Inflammatory macrophage (primary cell): ENCODE measurements at regions not wholly inside any gene's neighbourhood (a gene's known extent, or its start where the extent isn't known, plus 50 kb on each side); places are given as distances from the start of the nearest gene placed in this dataset.
"Not testable (repeated sequence)": the region's sequence is repeated elsewhere in the genome, so short reads cannot be mapped to it uniquely, and the experiment has no call there.

ENCODE experiments used
- DNase-seq, 2 donors: peaks; one replicate each; pipeline ENCODE4 v3.0.0-alpha.2; 2020 to 2022

- DNase-seq = no peak
Observed at GRCh38 chr5:79924936-79925893, 65.8 kb downstream of the MTX3 start.

DNA sequence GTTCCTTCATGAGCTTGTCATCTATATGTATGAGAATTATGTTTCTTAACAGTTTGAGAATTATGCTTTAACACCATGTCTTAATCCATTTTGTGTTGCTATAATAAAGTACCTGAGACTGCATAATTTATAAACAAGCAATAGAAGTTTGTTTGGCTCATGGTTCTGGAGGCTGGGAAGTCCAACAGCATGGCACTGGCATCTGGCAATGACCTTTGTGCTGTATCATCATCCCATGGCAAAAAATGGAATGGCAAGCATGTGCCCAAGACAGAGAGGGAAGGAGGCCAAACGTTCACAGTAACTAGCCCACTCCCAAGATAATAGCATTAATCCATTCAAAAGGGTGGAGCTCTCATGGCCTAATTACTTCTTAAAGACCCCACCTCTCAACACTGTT lies 67.6 kb downstream of the MTX3 start:
- no peak for DNase-seq

DNA sequence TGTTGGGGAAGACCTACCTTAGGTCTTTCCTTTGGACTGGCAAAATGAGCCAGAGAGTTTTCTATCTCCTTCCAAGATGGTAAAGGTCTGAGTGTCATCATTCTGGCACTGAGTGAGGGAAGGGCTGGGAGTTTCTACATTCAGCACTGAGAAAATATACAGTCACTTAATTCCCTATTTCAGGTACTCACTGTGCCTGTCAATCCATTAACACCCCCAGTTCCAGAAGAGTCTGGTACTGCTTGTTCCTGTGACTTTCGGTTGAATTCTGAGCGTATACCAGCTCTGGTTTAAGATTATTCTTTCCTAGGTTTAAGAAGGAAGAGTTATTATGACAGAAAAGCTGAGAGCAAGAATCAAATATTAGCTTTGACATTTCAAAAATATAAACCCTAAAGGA lies 68.4 kb downstream of the MTX3 start:
- no peak for DNase-seq

DNA sequence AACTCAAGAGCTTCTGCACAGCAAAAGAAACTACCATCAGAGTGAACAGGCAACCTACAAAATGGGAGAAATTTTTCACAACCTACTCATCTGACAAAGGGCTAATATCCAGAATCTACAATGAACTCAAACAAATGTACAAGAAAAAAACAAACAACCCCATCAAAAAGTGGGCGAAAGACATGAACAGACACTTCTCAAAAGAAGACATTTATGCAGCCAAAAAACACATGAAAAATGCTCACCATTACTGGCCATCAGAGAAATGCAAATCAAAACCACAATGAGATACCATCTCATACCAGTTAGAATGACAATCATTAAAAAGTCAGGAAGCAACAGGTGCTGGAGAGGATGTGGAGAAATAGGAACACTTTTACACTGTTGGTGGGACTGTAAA lies 83.6 kb downstream of the MTX3 start:
- not testable (repeated sequence) for DNase-seq

- not testable (repeated sequence) for DNase-seq
Observed at GRCh38 chr5:79902571-79902970, 88.5 kb downstream of the MTX3 start.

- DNase-seq = no peak
Observed at GRCh38 chr5:79901631-79902030, 89.4 kb downstream of the MTX3 start.

DNA sequence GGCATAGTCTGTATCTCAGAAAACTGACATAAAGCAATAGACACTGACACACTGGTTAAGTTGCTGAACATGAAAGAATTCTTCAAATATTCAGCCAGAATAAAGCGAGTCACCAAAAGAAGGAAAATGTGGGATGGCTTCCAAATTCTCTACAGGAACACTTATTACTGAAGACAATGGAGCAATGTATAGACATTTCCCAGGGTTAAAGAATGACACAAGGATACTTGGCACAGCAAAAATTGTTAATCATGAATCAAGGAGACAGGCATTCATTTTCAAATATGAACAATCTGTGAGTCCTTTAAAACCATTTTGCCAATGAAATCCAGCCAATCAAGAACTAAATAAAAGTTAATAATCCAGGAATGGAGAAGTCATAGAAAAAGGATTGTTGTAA lies 92.5 kb downstream of the MTX3 start:
- no peak for DNase-seq

GRCh38 chr5:79893976-79894375 lies 97.1 kb downstream of the MTX3 start:
- DNase-seq = no peak

GRCh38 chr5:79893485-79893884 lies 97.6 kb downstream of the MTX3 start:
- no peak for DNase-seq

GRCh38 chr5:79890930-79891249 lies 100.2 kb downstream of the MTX3 start:
- no peak for DNase-seq

DNA sequence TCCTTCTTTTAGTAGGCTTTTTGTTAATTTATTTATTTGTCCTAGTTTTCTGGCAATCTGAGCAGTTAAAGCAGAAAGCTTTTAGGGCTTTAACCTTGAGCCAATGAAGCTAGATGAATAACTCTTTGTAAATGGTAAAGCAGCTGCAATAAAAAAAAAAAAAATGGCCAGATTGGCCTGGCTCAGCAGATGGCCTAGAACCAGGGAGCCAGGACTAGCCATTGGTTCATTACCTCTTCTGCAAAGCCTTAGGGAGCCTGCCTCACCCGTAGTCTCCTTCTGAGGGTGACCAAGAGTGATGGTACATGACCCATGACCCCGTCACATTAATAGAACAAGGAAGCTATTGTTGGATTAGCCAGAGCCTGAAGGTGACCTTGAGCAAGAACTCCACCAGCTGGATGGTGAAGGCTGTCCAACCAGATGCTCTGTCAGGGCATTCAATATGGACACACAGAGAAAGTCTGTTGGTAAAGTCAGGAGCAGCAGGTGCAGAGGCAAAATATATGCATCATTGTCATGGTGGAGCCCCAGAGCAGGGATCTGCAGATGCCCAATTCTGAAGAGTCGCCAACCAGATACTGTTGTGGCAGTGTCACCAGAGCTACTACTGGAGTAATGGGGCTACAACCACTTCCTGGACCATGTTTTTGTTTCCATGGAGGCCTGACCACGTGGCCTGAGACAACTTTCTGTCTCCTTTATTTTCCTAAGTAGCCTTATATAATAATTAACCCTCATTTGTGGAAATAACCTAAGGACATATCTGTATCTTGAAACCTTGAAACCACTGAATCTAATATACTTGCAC lies 100.7 kb downstream of the MTX3 start:
- DNase-seq = no peak

DNA sequence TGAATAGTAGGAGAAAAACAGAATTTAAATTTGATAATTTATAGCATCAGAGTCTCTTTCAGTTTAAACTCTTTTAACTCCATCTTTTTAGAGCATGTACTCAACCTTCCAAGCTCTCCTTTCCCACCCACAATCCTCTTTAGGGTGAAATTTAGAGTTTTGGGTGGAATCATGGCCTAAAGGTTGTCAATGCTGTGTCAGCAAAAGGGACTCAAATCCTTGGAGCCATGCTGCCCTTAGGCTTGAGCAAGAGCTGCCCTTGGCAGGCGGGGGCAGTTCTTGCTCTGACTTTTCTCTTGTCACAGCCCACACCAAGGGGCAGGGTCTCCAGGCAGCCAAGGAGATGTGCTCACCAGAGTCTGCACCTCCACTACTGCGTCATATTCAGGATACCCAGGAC lies 102.4 kb downstream of the MTX3 start:
- no peak for DNase-seq

- DNase-seq = no peak
Observed at GRCh38 chr5:79886925-79887655, 104.0 kb downstream of the MTX3 start.

- DNase-seq = no peak
Observed at GRCh38 chr5:79886456-79886855, 104.6 kb downstream of the MTX3 start.

GRCh38 chr5:79879880-79880279 lies 111.2 kb downstream of the MTX3 start:
- not testable (repeated sequence) for DNase-seq

DNA sequence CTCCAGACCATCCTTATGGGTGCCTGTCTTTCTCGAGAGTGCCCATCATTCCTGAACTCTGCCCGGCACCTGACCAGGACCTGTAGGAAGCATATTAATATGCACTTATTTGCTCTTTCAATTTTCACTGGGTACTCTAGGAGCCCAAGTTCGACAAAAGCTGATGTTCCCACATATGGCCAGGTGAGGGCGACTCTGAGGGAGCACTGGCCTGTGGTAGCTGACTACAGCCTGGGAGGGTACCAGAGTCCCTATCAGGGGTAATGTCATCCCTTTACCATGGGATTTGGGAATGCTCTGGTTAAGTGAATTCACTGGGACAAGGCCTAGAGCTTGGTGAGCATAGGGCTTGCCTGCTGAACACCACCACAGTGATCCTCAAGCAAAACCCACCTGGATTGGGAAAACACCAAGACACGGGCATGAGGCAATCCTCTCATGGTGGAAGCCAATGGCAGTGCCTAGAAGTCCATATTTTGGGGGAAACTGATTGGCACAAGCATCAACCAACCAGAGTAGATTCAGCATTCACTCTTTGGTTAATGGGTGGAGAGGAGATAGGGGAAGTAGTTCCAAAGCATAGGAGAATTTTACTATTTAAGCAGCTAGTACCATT lies 112.2 kb downstream of the MTX3 start:
- peak; percentile 31 to 32 for DNase-seq

DNA sequence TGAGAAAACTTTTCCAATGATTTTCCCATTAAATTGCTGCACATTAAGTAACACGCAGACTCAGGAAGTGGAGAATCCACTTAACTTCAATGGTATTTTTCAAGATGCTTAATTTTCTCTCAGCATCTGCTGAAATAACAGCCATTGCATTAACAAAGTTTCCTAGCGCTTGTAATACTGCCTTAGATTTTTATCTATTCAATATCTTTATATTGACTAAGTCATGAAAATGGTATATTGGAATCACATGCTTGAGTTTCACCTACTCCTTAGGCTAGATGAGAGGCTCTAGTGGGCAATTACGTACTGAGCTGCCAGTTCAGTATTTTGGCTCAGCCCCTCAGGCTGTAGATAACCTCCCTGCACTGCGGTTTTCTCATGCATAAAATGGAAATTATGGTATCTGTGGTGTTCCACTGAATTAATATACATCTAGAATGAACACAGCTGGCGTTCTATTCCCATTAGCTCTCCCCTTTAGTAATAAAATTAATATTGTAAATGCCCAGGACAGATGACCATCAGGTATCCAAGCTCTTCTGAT lies 112.9 kb downstream of the MTX3 start:
- no peak for DNase-seq

GRCh38 chr5:79876456-79876855 lies 114.6 kb downstream of the MTX3 start:
- no peak for DNase-seq

DNA sequence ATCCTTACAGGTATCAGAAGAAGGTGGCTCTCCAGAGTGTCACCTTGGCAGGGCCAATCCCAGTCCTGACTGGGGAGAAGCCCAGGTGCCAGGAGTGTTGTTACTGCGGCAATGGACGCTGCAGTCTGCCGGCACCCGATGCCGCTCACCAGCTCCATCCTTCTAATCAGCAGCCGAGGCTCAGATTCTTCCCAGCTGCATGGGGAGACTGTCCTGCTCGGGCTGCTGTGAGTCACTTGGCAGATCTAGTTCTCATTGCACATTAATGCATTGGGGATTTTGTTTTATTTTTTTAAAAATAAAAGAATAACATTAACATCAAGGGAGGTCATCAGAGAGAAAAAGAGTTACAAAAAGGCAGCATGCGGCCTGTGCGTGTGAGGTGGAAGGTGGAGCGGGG lies 115.8 kb downstream of the MTX3 start:
- no peak for DNase-seq

DNA sequence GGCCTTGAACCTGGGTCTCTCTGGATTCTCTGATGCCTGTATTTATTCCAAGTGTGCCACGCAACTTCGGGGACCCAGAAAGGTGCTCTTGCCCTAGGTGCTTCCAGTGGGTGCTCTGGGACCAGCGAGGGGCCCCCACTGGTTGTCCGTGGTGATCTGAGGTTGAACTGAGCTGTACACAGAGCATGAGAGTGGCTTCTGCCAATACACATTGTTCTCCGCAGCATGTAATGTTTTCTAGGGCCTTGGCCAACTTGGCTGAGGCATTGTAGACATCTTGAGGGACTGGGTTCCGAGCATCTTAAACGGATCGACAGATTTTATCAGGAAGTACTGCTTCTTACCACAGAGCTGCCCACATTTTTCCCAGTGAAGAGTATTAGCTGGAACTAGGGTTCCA lies 117.9 kb downstream of the MTX3 start:
- no peak for DNase-seq

DNA sequence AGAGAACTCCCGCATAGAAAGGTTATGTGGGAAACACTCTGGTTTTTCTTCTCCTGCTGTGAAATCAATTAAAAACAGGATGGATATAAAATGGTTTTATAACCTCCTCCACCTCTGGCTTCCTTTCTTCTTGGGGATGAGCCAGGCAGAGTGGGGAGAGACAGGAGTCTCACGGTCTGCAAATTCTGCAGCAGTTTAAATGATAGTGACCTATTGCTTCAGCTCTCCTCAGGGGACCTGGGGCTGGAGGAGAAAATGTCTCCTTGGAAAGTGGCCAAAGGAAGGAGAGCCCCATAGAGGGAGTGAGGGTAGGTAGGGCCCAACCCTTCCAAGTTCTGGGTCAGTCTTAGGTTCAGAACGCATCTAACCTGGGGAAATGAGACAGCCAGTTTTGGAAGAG lies 118.8 kb downstream of the MTX3 start:
- DNase-seq = no peak

DNA sequence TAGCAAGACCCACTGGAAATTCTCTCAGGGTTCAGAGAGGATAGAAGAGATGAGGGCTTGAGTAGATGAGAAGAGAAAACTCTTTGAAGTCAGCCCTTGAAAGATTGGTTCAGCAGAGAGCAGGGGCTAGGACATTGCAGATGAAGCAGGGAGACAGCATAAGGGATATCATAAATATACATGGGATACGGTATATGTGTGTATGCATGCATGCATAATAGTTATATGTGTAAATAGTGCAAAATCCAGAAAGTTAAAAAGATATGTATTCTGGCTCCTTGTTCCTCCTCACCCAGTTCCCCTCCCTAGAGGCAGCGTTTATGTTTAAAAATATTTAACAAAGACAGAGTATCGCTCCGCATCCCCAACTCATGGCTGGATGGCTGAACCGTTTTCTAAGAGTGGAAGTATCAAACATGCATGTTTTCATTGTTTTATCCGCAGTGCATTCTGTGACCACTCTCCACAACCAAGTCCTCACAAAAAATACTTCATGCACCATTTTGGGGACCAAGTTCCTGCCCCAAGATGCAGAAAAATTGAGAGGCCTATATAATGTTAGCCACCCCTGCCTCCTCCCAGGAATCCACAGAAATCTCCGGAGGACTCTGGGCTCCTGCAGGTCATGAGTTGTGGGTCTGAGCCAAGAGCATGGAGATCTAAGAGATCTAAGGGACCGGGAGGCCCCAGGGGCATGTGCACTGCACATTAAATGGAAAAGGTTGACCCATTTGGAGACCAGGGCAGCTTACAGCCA lies 119.5 kb downstream of the MTX3 start:
- DNase-seq = no peak
